GM21723 (cell line): ENCODE measurements at regions not wholly inside any gene's neighbourhood (a gene's known extent, or its start where the extent isn't known, plus 50 kb on each side); places are given as distances from the start of the nearest gene placed in this dataset.
"Not testable (repeated sequence)": the region's sequence is repeated elsewhere in the genome, so short reads cannot be mapped to it uniquely, and the experiment has no call there.

ENCODE experiments used
- ATAC-seq: cut with Tn5 transposase; IDR thresholded peaks from one replicate; pipeline ENCODE4 v1.9.1; 2021; ENCODE audit warnings: mild to moderate bottlenecking, moderate library complexity; ENCODE audit not compliant: unreplicated experiment

DNA sequence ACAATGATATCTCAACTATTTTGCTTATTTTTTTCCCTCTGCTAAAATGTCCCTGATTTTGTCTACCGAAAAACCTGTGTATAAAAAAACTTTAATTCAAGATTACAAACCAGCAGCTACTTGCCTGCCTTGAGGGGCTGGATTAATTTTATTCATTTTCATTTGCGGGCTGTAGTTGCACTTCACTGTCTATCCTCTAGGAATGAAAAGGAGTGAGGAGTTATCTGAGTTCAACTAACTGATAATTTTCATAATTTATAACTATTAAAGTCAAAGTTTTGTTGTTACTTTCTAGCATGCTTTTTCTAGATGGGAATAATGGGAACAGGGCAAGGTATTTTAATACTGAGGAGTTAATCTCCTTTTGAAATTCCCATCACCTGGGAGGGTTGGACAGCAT lies 50.3 kb upstream of the AGTPBP1 start:
- ATAC-seq, result not testable (repeated sequence)

DNA sequence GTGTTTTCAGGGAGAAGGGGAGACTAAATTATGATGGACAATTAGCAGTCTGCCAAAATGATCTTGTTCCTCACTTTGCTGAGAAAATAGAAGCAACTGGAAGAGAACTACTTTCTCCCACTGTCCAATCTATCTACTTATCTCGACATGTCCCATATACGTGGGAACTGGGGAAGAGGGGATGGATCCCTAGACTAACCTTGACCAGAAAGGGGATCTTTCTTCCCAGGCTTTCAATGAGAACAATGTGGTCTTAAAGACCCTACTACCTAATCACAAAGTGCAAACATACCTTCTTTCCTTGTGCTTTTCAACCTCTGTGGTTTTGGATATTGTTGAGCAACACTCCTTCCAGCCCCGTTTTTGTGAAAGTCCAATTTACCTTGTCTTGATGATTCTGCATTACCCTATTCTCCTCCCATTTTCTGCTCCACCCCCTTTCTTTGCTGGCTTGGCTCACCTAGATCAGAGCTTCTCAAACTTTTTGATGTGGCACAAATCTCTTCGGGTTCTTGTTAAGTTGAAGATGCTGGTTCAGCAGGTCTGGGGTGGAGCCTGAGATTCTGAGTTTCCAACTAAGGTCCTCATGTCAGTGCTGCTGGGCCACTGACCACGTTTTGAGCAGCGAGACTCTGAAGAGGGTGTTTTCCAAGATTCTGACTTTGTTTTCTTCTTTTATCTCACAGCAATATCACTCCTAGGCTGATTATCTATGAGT lies 61.4 kb upstream of the AGTPBP1 start:
- not testable (repeated sequence) for ATAC-seq

DNA sequence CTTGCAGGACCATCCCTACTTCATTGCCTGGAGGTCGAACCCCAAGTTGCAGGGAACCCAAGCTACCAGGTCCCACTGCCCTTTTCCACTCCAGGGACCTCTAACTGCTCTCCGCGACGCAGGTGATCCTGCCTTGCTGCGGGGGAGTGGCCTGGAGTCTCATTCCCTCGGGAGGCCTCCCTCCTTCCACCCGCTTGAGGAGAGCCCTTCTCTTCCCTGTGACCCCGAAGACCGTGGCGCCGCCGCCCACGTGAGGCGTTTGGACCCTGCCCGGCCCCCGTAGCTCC lies 63.0 kb upstream of the AGTPBP1 start:
- ATAC-seq, result not testable (repeated sequence)

DNA sequence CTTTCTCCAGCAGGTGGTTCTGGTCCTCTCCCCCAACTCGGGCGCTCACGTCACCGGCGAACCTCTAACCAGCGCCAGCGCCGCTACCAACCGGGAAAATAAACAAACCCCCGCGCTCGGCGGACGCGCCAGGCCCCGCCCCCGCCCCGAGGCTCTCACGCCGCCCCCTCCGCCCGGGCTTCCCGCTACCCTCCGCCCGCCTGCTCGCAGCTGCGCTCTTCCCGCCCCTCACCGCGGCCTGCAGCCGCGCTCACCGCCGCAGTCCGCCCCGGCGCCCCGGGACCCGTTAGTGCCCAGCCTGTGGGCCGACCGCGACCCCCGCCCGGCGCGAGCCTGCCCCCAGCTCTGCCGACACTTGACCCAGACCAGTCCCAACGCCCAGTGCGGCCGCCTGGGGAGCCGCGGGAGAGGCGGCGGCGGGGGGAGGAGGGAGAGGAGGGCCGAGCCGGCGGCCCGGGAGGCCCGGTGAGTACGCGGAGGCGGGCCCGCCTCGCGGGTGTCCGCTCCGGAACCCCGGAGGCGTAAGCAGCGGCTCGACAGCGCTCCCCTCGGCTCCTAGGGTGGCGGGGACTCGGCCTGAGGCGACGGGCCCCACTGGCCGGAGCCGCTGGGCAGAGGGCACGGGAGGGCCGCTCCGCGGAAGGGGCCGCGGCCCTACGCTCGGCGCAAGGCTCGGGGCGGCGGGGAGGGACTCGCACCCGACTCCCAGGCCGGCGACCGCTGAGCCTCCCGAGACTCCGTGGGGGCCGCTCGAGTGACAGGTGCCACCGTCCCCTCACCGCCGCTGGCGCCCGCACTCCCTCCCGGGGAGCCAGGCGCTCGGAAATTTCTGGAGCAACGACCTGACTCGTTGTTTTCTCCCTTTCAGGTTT lies 63.6 kb upstream of the AGTPBP1 start:
- peak; percentile 80 for ATAC-seq

DNA sequence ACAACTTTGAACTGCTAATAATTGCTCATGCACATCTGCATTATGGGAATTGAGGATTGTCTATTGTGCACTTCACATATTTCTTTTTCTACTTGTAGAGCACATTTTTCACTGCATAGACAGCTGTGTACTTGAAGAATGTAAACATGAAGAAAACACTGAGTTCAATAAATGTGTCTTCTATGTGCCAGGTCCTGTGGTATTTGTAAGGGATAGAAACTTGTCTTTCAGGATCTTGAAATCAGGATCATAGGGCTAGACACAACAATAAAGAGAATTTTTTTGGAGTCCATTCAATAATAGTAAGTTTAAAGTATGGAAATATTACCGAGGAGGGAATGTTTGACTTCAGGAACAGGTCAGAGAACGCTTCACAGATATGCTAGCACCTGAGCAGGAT lies 66.6 kb upstream of the AGTPBP1 start:
- not testable (repeated sequence) for ATAC-seq

DNA sequence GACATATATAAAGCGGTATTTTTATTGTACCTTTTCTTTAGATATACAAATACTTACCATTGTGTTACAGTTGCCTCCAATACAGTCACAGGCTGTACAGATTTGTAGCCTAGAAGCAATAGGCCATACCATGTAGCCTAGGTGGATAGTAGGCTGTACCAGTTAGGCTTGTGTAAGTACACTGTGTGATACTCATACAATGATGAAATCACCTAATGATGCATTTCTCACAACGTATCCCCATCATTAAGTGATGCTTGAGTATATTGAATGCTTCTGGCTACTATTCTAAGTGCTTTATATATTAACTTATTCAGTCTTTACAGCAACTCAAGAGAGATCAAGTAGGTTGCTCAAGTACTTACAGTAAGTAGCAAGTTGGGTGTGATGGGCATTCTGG lies 71.6 kb upstream of the AGTPBP1 start:
- not testable (repeated sequence) for ATAC-seq

DNA sequence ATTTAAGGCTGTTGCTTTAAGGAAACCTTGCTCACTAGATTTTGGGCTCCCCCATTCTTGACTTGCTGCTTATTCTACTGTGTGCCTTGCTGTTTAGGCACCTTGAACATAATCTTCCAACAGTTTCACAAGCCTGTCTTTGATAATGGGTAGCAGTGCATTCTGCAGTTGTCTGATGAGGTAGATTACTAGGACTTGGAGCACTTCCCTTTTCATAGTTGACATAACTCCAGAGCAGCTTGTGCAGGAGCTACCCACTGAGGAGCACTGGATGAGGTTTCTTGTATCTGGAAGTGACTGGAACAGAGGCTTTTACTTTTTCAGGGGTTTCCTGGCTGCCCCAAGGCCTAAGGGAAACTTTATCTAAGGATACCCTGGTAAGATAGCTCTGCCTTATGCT lies 73.0 kb upstream of the AGTPBP1 start:
- not testable (repeated sequence) for ATAC-seq

DNA sequence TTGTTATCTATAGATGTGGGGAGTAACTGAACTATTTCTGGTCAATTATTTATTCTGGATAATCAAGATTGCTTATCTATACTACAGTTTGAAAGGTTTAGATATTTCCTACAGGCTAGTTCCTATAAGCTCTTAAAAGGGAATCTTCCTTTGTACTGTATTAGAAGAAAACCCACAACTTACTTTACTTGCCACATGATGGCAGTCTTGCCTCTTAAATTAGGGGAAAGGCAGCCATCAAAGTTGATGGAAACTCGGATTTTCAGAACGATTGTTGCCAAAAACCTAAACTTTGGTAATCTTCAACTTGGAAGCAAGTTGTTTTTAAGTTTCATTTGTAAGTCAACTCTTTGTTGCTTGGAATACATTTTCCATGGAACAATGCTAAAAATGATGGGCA lies 77.2 kb upstream of the AGTPBP1 start:
- peak; percentile 79 for ATAC-seq

DNA sequence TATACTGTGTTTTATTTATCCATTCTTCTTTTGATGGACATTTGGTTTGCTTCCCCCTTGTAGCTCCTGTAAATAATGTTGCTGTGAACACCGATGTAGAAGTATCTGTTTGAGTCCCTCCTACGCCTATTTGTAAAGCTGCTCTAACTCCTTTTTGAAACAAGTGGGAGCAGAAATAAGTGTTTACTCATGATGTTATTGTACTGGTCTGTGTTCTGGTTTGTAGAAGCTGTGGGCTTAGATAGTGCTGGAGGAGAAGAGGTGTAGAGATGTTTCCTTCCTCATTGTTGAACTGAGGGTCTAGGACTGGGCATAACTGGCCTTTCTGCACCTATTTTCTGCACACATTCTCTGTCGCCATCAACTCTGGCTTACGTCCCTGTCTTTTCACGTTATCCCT lies 78.8 kb upstream of the AGTPBP1 start:
- ATAC-seq, result not testable (repeated sequence)

DNA sequence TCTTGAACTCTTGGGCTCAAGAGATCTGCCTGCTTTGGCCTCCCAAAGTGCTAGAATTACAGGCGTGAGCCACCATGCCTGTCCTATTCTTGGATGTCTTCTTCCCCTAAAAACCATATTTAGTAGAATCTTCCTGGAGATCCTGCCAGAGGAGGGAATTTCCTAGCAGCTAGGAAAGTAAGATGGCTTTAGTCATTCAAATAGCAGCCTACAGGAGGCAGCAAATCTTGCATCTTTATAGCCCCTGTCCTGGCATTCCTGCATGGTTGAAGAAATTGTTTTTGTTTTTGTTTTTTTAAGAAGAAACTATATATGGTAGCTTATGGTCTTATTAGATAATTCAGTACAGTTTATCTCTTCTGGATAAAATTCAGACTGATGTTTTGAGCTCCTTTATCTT lies 83.2 kb upstream of the AGTPBP1 start:
- not testable (repeated sequence) for ATAC-seq

DNA sequence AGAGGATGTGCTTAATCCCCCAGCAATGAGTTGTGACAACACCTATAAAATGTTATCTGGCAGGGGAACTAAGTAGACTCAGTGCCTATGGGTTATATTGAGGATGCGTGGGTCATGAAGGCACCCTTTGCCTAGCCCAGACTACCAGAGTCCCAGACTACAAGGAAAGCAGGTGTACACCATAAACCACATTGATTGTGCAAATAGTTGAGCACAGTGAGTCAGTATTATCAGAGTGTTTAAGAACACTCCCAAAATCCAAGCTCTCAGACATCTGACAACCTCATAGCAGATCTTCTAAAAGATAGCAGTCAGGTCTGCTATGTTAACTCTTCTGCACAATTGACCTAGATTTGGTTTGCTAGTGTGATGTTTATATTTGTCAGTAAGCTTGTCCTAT lies 92.8 kb upstream of the AGTPBP1 start:
- ATAC-seq, result not testable (repeated sequence)

DNA sequence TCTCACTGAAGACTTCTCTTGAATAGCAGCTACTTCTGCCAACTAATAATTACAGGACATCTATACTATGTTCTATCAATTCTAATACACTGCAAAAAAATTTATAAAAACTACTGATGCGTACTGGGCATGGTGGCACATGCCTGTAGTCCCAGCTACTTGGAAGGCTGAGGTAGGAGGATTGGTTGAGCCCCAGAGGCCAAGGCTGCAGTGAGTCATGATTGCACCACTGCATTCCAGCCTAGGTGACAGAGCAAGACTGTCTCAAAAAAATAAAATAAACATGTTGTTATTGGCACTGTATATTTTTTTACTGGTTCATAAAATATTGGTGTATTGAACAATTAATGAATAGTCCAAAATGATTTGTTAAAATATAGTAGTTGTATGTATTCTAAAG lies 97.0 kb upstream of the NAA35 start:
- not testable (repeated sequence) for ATAC-seq

DNA sequence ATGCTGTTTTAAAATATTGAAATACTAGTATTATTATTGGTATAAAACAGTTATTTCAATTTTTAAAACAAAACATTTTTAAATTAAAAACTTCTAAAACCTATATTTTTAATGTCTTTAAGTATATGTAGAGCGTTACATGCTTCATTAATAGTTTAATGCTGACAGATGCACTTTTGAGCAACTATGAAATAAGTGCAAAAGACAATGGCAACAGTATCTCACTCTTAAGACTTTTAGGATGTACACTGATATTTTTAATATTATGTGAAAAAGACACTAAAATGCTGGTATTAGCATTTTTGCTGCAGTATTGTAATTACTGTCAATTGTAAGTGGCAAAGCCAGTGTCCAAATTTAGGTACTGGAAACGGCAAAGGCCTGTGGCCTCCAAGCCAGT lies 93.2 kb upstream of the NAA35 start:
- not testable (repeated sequence) for ATAC-seq

DNA sequence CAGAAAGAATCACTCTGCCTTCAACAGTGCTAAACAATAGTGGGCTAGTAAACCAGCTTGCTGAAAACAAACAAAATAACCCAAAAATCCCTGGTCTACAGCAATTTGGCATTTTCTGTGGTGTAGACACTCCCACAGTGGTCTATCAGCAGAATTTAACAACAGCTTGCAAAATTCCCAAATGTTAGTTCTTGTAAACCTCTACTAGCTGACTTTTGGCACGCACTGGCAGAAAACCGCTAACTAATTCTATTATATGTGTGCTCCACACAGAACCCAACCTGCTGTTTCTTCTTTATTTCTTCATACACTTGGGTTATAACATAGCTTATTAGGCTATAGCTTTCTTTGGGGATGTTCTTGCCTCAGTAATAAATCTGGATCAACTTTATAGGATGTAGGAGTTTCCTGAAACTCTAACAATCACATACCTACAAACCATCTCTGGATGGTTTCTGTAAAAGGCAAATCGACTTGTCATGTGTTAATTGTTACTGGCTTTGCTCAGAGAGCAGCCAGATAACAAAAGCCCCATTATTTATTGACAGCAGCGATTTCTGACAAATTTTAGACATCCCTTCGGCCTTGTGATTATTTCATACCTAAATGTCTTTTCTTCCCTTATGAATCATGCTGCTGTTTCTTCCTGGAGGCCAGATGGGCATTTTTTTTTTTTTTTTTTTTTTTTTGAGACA lies 82.7 kb upstream of the NAA35 start:
- ATAC-seq, result no peak

DNA sequence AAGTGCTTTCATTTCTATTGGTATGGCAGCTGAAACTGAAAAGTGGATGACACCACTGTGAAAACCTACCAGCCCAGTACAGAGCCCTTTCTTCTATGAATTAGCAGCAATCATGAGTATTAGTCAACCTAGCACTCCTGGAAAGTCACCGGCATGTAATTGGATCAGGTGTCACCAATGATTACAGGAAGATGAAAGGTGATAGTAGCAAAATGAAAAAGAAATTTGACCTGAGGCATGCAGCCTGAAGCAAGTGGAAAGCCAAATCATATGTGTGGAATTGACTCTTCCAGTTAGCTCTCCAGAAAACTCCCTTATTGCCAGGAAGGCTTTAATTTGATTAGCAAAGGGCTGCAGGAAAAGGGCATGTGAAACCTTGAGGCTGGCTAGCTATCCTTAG lies 81.2 kb upstream of the NAA35 start:
- ATAC-seq, result no peak

DNA sequence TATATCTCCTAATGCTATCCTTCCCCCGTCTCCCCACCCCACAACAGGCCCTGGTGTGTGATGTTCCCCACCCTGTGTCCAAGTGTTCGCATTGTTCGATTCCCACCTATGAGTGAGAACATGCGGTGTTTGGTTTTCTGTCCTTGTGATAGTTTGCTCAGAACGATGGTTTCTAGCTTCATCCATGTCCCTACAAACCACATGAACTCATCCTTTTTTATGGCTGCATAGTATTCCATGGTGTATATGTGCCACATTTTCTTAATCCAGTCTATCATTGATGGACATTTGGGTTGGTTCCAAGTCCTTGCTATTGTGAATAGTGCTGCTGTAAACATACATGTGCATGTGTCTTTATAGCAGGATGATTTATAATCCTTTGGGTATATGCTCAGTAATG lies 79.1 kb upstream of the NAA35 start:
- not testable (repeated sequence) for ATAC-seq

DNA sequence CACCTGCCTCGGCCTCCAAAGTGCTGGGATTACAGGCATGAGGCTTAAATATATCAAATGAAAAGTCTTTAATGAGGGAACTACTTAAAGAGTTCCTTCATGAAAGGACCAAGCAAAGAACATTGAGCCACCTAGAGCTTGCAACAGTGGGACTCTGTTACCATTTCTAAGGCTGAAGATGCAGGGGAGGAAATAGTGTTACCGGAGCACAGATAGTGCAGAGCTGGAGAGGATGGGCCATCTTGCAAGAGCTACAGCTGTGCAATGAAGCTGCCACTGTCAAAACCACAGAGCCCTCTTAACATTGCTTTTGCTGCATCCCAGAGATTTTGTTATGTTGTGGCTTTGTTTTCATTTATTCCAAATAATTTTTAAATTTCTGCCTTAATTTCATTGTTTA lies 77.1 kb upstream of the NAA35 start:
- ATAC-seq, result no peak

DNA sequence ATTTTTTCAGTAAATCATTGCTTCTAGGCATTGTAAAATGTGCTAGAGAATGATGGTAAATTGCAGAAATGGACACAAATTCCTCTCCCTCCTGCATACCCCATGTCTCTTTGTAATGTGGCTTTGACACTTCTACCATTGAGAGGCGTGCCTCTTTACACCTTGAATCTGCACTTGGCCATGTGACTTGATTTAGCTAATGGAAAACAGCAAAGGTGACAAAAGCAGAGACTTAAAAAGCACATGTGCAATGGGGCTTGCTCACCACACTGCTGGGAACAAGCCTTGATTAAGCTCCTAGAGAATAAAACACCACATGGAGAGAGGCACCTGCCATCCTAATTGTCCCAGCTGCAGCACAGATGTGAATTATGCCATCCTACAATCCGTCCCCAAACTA lies 69.9 kb upstream of the NAA35 start:
- ATAC-seq, result no peak

DNA sequence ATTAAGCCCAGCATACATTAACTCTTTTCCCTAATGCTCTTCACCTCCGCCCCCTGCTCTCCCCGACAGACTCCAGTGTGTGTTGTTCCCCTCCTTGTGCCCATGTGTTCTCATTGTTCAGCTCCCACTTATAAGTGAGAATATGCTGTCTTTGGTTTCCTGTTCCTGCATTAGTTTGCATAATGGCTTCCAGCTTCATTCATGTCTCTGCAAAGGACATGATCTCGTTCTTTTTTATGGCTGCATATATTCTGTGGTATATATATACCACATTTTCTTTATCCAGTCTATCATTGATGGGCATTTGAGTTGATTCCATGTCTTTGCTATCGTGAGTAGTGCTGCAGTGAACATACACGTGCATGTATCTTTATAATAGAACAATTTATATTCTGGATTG lies 69.3 kb upstream of the NAA35 start:
- ATAC-seq, result not testable (repeated sequence)

DNA sequence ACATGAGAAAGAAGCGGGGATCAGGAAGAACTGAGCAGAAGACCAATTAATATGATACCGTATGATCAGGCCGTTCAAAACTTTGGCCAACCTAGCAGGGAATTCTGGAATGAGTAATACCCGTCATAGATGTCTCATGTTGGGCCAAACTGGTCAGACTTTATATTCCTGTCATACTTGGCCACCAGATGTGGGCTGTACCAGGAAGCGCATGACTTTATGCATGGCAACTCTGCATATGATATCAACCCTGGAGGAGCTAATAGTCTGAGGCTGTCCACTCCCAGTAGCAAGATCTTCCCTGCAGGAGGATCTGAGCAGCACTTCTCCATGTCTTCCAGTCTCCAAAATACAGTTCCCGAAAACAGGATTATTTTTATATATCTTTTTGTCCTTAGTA lies 68.5 kb upstream of the NAA35 start:
- ATAC-seq, result no peak

DNA sequence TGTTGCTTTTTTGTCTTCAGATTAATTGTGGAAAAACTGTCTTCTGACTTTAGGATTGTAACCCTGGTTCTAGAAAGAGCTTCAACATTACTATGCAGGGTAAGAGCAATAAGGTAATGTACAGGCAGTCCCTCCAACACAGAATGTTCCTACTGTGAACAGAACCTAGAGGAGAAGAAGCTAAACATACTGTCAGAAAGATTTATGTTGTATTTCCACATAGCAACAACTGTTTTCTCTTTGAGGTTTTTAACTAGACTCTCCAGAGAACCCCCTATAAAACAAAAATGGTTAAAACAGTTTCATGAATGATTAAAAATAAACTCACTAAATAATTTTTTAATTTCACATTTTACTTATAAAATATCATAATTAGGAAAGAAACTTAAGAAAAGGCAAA lies 64.3 kb upstream of the NAA35 start:
- ATAC-seq, result no peak
